ENCODE measurements at regions not wholly inside any gene's neighbourhood (a gene's known extent, or its start where the extent isn't known, plus 50 kb on each side); places are given as distances from the start of the nearest gene placed in this dataset.
A peak's percentile ranks its signal among the peaks of the same experiment; 100 is the strongest.

DNA sequence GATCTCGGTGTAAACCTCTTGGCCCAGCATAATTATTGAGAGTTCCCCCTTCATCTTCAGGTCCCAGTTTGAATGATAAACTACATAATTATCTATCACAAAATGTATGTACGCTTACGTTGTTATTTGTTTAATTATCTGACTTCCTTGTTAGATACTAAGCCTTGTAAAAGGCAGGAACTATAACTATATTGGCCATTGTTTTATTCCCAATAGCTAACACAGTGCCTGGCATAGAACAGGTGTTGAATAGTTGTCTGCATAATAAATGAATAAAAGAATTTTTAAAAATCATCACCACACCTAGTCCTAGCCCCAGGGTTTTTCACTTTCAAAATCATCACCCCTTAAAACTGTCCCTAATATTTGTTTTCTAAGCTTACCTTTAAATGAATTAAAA lies 207.9 kb downstream of the MREG start (continued):
- TF ChIP-seq ETV6 (IDR thresholded peaks at IDR 0.05; ENCODE audit: borderline replicate concordance in 1 of 2, low read depth in 2 of 2, low read length in 1 of 2) (no peak), ETV6 (CRISPR knock-in tag; IDR thresholded peaks at IDR 0.05; ENCODE audit: borderline replicate concordance) (no peak), NCOR1 (IDR thresholded peaks at IDR 0.05) (no peak), HLTF (IDR thresholded peaks at IDR 0.05) (no peak)

DNA sequence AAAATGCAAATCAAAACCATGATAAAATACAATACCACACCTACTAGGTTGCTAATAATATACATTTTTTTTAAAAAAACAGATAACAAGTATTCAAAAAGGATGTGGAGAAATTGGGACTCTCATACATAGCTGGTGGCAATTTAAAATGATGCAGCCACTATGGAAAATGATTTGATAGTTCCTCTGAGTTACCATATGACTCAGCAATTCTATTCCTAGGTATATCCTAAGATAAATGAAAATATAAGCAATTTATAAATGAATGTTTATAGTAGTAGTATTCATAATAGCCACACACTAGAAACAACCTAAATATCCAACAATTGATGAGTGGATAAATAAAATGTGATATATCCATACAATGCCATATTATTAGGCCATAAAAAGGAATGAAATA lies 210.2 kb downstream of the MREG start:
- intact Hi-C loops (cut with micrococcal nuclease) (no loop called here), in situ Hi-C loops (cut with MboI) (no loop called here)
- ChIA-PET CTCF (ENCODE audit: low intra/inter-chr PET ratio) (no interaction called here), POLR2A (no interaction called here)
- Histone ChIP-seq H3K27ac (ENCODE audit: extremely low read depth, low read depth, low read length) (no peak overlapping the region), H3K9ac (ENCODE audit: insufficient read depth in 1 of 2, low read depth in 2 of 2, low read length in 2 of 2) (no peak overlapping the region), H3K79me2 (ENCODE audit: control insufficient read depth, insufficient read depth, low read length) (no peaks in the 10 kb centered on the region), H3K4me1 (replicated peaks in 1 of 2; ENCODE audit: control insufficient read depth in 2 of 2, insufficient read depth in 2 of 2, low read length in 2 of 2) (peaks cover 0 to 4% of the 10 kb centered on the region in 2 experiments; a peak in 1 of 5 replicates), H3K9me3 (replicated peaks; ENCODE audit: control insufficient read depth, insufficient read depth, low read depth, low read length) (no peaks in the 10 kb centered on the region), H3K9me1 (ENCODE audit: control insufficient read depth, insufficient read depth, low read length) (no peaks in the 10 kb centered on the region), H3K4me2 (ENCODE audit: insufficient read depth, low read length) (no peak overlapping the region), H3K4me3 (no peak overlapping the region), H2AFZ (ENCODE audit: low read depth, low read length) (no peak overlapping the region), H3K27me3 (ENCODE audit: control insufficient read depth in 2 of 2, insufficient read depth in 2 of 2, low read length in 2 of 2) (no peaks in the 10 kb centered on the region), H3K36me3 (ENCODE audit: control insufficient read depth, insufficient read depth, low read length) (no peaks in the 10 kb centered on the region), H4K20me1 (replicated peaks; ENCODE audit: control insufficient read depth, insufficient read depth, low read length) (no peaks in the 10 kb centered on the region)
- FAIRE-seq (no peak), ATAC-seq (no peak), DNase-seq (ENCODE audit: extremely low read depth in 1 of 4, low spot score in 3 of 4) (no peak)
- BruUV-seq (replicated peaks): no TSS peak
- no peak for TF ChIP-seq PHTF2 (CRISPR knock-in tag; IDR thresholded peaks at IDR 0.05)
- no peak for TF ChIP-seq TRIM28 (IDR thresholded peaks at IDR 0.05)
- no peak for TF ChIP-seq CHD2 (IDR thresholded peaks at IDR 0.05; ENCODE audit: low read depth, low read length)
- no peak for TF ChIP-seq NR2C1 (IDR thresholded peaks at IDR 0.05)
- TF ChIP-seq NR2C1 (tag; IDR thresholded peaks at IDR 0.05): no peak
- TF ChIP-seq NFATC3 (IDR thresholded peaks at IDR 0.05): no peak
- no peak for TF ChIP-seq PTTG1 (tag; IDR thresholded peaks at IDR 0.05; ENCODE audit: low read depth)
- TF ChIP-seq ATF7 (IDR thresholded peaks at IDR 0.05): no peak
- TF ChIP-seq MAFG (tag; conservative IDR thresholded peaks at IDR 0.05): peak; percentile 58
- no peak for TF ChIP-seq ZNF3 (CRISPR knock-in tag; IDR thresholded peaks at IDR 0.05)
- peak; percentile 23; the same call in 1 of the 2 replicates for TF ChIP-seq NFE2L1 (tag; IDR thresholded peaks at IDR 0.05; ENCODE audit: borderline replicate concordance, low read depth)
- no peak for TF ChIP-seq MYBL2 (IDR thresholded peaks at IDR 0.05; ENCODE audit: low read depth)
- TF ChIP-seq MYBL2 (CRISPR knock-in tag; IDR thresholded peaks at IDR 0.05; ENCODE audit: borderline replicate concordance): no peak
- TF ChIP-seq, protein P1, sequence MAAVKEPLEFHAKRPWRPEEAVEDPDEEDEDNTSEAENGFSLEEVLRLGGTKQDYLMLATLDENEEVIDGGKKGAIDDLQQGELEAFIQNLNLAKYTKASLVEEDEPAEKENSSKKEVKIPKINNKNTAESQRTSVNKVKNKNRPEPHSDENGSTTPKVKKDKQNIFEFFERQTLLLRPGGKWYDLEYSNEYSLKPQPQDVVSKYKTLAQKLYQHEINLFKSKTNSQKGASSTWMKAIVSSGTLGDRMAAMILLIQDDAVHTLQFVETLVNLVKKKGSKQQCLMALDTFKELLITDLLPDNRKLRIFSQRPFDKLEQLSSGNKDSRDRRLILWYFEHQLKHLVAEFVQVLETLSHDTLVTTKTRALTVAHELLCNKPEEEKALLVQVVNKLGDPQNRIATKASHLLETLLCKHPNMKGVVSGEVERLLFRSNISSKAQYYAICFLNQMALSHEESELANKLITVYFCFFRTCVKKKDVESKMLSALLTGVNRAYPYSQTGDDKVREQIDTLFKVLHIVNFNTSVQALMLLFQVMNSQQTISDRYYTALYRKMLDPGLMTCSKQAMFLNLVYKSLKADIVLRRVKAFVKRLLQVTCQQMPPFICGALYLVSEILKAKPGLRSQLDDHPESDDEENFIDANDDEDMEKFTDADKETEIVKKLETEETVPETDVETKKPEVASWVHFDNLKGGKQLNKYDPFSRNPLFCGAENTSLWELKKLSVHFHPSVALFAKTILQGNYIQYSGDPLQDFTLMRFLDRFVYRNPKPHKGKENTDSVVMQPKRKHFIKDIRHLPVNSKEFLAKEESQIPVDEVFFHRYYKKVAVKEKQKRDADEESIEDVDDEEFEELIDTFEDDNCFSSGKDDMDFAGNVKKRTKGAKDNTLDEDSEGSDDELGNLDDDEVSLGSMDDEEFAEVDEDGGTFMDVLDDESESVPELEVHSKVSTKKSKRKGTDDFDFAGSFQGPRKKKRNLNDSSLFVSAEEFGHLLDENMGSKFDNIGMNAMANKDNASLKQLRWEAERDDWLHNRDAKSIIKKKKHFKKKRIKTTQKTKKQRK (IDR thresholded peaks at IDR 0.05; ENCODE audit: borderline replicate concordance, low read depth, low read length): no peak
- TF ChIP-seq CAMTA2 (CRISPR knock-in tag; conservative IDR thresholded peaks at IDR 0.05): no peak
- TF ChIP-seq ZNF696 (CRISPR knock-in tag; conservative IDR thresholded peaks at IDR 0.05): no peak
- no peak for TF ChIP-seq BRCA1 (IDR thresholded peaks at IDR 0.05)
- no peak for TF ChIP-seq BRCA1 (CRISPR knock-in tag; IDR thresholded peaks at IDR 0.05)
- 0 out of 2 replicates have a peak, but pooled peaks have one; percentile 9 for TF ChIP-seq NFE2 (IDR thresholded peaks at IDR 0.05; ENCODE audit: low read depth)
- TF ChIP-seq MAFF (IDR thresholded peaks at IDR 0.05; ENCODE audit: low read length): peak; percentile 43; the same call in 1 of the 2 replicates
- no peak for TF ChIP-seq EHMT2 (IDR thresholded peaks at IDR 0.05)
- peak; percentile 77 for TF ChIP-seq ZNF316 (IDR thresholded peaks at IDR 0.05)
- peak; percentile 43; the same call in 1 of the 2 replicates for TF ChIP-seq MAFK (IDR thresholded peaks at IDR 0.05; ENCODE audit: low read length)
